HG02943 (cell line): ENCODE measurements at regions not wholly inside any gene's neighbourhood (a gene's known extent, or its start where the extent isn't known, plus 50 kb on each side); places are given as distances from the start of the nearest gene placed in this dataset.

Experiments used
- ATAC-seq: cut with Tn5 transposase; IDR thresholded peaks from one replicate; pipeline ENCODE4 v1.9.1; 2021; ENCODE audit warnings: mild to moderate bottlenecking, low read depth, moderate library complexity; ENCODE audit not compliant: unreplicated experiment

DNA sequence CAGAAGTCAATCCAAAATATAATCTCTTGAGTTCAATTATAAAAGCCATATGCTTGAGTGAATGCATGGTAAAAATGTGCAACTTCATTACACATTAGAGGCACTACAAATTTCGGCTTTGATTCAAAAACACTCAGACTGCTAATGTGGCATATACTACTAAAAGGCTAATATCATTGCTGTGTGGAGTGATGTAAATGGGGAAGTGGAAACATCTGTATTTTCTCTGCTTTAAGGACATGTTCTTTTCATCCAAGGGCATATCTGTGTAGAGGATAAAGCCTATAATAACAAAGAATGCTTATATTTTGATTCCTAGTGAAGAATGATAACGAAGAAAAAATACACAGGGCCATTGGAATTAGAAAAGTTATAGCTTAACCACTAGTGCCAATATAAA is 643.9 kb upstream of the ZNF608 start:
- no peak for ATAC-seq

DNA sequence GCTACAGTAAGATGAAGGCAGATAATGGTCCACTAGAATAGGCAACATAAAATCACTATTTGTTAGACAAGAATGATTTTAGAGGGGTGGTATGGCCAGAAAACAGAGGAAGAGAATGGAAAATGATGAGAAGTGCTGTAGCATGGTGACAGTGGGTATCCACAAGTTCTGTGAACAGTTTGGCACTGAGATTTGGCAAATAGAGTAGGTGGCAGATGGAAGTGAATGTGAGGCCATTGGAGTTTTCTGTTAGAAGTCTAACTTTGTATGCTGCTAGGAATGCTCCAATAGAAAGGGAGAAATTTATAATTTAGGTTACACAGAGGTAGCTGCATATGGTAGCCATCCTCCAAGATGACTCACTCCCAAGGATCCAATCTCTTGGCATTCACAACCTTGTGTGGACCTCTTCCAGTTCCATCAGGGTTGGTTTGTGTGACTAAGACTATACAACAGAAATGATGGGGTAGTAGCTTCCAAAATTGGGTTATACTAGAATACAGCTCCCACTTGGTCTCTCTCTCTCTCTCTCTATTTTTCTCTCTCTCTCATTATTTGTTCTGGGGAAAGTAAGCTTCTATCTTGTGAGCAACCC is 646.9 kb upstream of the ZNF608 start:
- no peak for ATAC-seq

DNA sequence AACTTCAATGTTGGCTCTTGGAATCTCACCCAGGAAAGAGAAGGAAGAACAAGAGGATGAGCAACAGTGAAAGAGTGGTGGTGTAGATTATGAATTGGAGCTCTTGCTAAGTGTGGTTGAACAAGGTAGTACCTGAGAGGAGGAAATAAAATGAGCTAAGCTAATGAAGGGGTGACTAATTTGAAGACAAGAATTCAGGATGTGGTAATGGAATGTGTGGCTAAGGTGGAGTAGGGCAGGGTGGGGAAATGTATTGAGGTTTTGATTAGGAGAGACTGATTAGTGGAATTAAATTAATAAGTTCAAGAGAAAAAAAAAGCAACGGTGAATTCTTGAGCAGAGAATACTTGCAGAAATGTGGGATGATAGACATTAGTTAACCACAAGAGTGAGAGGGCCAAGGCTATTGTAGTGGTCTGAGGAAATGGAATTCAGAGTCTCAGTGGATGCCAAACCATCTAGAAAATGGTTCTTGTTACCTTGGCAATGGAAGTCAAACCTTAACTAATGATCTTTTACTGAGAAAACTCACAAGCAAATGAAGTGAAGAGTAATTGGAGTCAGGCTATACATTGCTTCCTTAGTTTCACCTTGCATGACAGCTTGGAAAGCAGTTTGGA is 648.3 kb upstream of the ZNF608 start:
- ATAC-seq, result no peak

DNA sequence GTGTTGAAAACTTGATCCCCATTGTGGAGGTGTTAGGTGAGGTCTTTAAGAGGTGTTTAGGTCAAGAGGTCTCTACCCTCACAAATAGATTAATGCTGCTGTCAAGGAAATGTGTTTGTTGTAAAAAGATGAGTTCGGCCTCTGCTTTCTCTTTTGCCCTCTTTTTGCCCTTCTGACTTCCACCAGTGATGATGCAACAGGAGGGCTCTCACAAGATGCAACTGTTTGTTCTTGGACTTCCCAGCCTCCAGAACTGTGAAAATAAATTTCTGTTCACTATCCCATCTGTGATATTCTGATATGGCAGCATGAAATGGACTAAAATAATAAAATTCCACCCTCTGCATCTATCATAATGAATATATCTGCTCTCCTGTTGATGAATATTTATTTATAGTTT is 650.0 kb upstream of the ZNF608 start:
- ATAC-seq, result no peak

DNA sequence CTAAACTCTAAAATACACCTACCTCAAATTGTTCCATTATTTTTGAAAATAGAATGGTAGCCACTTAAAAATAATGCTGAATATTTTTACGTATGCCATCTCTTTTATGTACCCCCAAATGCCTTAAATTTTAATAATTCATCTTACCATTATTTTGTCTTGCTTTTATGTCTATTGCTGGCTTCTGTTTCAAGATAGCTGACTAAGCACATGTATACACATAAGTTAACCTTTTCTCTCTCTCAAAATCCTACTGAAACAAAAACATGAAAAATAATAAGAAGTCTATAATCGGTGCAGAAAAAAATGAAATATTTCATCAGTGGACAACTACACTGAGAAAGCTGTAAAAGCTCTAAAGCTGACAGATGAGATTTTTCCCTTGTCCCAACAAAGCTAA is 652.0 kb upstream of the ZNF608 start:
- ATAC-seq, result no peak

DNA sequence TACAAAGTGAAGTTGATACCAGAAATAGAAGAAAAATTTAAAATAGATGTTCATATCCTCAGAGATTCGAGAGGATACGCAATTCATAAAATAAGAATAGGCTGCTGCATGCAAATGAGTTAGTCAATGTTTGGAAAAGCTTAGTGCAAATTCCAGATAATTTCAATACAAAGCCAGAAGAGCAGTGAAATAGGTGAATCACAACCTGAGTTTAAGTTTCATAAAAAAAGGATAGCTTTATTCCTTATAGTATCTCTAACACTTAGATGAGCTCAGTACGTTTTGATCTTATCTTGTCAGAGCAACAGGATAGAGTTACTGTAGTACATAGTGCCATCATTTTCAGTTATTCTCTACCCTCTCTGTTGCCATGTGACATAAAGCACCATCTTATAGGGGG is 653.4 kb upstream of the ZNF608 start:
- ATAC-seq, result no peak

DNA sequence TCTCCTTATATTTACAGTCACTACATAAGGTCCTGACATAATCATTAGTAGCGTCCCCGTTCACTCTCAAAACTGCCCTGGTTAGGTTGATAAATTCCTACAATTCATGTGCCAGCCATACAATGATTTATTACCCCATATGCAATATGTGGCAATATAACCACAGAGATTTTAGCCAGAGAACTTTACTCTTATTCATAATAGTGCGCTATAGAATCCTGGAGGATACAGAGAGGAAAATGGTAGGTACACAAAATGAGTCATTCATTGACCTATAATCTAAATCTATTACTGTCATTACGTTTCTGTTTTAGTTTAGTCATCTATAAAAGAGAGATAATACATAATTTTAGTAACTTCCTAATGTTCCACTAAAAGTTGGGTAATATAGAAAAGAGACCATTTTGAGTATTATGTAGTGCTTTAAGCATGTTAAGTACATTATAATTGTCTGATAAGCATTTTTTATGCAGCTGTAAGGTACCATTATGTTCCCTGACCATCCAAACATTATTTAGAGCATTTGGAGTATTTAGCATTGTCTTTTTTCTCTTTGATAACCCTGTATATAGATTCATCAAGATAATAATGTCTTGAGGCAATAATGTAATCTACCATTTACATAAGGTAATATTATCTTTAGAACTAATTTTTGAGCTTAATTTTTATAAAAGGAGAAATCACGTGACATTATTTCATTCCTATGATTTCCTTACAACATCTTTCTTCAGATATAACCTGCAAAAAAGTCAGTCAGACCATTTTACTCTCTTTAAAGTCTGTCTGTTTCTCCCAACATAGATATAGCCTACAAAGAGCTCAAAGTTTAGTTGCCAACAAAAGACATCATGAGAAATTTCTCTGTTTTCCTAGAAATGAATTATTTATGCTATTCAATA is 655.5 kb upstream of the ZNF608 start:
- ATAC-seq, result no peak

DNA sequence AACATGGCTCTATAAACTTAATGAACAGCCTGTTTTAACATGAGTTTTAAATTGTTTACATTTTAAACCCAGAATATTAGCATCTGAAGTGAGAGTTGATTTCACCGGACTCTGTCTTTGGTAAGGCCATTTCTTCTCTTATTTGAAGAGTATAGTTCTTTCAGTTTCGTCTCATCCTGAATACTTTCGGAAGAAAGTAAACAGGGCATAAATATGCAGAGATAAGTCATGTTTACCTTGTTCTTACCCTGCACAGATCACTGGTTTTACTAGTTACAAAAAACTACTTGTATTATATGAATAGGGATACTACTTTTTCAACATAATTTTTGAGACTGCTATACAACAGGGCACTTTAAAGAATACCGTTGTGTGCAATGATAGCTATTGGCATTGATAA is 656.3 kb upstream of the ZNF608 start:
- no peak for ATAC-seq

DNA sequence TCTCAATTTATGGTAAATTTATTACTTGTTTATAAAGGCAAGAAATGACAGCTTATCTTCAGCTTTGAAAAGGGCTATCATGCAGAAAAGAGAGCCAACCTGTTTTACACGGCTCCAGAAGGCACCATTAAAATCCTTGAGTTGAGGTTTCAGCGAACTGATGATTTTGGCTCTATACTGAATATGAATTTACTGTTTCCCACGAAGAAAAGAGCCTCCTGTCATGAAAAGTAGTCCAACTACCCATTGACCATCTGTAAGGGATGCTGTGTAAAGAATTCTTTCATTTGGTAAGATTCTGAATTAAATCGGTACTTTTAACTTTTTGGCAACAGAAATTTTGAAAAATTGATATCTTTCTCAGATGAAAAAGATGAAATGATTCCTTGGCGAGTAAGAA is 657.6 kb upstream of the ZNF608 start:
- ATAC-seq, result no peak

DNA sequence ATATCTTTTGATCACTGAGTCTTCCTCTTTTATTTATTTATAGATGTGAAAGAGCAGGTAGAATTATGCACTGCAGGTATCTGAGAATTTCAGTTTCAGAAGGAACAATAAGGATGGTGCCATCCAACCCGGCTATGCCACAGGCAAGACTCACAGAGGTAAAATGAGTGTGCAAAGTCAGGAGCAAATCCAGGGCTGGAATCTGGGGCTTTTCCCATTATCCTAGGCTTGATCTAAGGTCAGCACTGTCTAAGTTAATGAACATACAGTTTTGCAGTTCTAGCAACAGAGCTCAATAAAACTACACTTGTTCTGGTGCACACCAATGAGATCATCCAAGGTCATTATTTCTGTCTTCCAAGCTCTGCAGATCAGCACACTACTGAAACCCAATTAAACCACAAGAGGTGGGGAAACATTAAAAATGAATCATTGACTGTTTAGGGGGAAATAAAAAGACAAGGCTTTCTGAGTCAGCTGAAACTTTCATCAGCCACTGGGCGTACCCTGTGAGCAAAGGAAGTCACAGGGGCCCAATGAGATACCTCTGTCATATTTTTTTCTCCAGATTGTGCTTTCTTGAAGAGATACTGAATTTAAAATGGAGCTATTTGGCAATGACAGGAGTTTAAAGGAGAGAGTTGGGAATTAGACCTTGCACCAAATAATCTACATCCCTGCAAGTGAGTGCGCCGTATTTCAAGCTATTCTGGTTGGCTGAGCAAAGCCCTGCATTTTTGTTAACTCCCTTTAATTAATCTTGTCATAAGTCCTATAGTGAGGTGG is 662.2 kb upstream of the ZNF608 start:
- no peak for ATAC-seq

DNA sequence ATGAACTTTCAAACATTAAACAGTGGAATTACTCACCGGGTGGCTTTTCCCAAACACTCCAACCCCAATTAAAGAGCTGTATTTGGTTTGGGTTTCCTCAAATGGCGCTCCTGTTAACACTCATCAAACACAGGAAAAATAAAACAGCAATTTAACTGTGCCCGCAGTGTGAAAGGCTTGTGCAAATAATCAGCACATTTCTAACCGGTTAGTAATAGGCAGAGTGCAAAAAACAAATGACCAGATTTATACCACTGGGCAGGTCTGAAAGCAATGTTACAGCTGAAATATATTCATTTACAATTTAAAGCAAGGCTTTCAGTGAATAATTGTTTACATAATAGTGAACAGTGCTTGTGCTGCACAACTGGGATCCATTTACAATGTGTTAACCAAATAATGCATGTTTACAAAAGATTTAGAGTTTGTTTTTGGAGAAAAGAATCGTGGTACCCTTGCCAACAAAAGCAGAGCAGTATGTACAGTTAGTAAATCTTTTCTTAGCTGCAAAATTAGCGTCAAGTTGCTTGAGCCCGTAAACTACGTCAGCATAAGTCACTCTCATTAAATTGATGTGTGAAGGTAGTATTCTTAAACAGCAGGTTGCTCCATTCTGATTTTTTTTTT is 662.9 kb upstream of the ZNF608 start:
- ATAC-seq, result no peak

DNA sequence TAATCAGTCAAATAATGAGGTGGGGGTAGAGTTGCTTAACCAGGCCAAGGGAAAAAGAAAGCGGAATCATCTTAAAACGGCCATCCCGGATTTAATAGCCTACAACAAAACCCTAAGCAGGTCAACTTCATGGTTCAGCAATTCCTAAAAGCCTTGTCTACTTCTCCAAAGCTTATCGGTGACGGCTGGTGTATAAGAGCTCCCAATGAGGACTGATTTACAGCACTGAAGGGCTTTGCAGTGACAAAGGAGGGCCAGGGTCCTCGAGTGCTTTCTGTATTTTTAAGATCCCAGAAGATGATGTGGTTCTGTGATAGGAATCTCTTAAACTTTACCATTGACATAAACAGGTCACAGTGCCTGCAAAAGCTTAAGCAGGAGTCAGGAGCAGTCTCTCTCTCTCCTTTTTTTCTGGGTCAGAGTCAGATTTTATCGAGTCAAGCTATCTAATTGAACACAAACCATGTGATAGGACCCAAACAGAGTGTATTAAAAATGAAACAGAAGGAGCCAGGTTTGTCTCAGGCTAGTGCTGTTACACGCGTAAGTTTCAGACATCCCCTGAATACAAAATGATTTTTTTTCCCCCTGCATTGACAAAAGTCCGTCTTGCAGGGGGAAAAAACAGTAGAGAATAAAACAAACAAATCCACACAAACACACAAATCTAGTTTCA is 663.6 kb upstream of the ZNF608 start:
- ATAC-seq, result no peak

DNA sequence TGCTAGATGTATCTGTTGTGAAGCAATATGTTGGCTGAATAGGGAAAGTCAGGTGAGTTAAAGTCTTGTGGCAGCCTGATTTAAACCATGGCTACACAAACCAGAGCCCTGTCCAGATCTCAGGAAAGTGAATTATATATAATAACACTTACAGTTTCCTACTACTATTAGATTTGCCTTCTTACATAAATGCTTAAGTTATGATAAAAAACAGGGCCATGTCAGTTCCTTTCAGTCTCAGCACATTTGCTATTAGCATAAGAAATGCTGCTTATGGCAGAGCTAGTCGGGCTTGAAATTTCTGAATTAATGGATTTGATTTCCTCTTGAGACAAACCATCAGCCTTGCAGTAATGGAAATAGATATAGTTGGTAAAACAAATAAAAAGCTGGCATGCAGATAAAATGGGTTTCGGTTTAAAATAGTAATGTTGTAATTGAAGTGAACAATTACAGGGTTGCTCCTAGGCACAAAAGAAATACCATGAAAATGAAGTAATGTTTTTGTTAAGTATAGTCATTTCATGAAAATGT is 664.2 kb upstream of the ZNF608 start:
- ATAC-seq, result no peak

DNA sequence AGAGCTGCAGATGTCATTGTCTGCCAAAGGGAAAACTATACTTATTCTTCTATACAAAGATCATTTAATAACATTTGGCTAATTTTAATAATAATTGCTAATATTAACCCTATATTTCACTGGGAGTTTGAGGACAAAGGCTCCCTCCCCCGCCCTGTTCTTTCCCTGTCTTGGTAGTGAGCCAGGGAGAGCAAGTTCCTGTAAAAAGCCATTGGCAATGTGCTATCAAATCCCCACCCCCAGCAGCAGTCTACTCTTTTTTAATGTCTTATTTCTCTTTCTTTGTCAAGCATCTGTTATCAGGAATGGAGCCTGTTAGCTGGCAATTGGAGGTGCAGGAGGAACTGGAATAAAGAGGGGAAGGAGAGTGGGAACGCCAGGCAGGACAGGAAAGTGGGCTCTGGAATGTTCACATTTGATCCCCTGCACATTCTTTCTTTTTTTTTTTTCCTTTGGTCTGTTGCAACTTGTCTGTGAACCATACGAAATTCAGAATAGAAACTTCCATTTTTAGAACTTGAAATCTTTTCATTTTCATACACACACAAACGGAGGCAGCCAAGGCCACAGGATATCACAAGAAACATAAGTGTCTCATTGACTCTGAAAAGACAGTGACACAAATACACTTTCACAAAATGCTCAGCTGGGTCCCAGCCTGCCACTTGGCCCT is 664.8 kb upstream of the ZNF608 start:
- ATAC-seq, result peak; percentile 50

DNA sequence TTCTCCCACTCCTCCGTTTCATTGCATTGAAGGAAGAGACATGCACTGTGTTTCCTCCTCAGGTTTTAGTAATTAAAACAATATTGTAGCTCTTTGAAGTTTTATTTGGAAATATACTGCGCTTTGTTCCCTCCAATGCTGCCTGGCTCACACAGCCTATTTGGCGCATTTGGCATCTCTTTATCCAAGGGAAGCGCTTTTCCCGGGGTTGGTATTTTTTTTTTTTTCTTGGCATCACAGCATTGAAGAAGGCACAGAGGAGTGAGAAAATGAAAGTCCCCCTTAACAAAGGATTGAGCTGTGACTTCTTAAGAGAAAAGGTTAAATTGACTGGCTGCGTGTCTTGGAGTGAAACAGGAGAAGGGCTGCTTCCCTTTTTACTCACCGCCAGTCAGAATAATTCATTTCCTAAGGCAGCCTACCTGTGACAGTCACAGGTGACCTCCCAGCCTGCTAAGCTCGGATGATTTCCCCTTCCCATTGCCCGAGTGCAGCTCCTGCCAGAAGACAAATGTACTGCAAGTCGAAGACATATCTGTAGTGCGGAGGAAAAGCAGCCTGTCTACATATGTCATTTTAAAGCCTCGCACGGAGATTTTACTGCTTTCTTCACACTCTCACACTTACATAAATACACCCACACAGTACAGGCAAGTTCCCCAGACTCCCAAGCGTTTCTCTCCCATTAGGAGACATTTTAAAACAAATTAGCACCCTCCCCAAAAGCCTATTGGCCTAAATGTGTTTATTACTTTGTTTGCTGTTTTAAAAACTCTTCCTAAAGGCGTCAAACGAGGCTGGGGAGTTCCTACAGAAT is 665.5 kb upstream of the ZNF608 start:
- ATAC-seq, result peak; percentile 38

DNA sequence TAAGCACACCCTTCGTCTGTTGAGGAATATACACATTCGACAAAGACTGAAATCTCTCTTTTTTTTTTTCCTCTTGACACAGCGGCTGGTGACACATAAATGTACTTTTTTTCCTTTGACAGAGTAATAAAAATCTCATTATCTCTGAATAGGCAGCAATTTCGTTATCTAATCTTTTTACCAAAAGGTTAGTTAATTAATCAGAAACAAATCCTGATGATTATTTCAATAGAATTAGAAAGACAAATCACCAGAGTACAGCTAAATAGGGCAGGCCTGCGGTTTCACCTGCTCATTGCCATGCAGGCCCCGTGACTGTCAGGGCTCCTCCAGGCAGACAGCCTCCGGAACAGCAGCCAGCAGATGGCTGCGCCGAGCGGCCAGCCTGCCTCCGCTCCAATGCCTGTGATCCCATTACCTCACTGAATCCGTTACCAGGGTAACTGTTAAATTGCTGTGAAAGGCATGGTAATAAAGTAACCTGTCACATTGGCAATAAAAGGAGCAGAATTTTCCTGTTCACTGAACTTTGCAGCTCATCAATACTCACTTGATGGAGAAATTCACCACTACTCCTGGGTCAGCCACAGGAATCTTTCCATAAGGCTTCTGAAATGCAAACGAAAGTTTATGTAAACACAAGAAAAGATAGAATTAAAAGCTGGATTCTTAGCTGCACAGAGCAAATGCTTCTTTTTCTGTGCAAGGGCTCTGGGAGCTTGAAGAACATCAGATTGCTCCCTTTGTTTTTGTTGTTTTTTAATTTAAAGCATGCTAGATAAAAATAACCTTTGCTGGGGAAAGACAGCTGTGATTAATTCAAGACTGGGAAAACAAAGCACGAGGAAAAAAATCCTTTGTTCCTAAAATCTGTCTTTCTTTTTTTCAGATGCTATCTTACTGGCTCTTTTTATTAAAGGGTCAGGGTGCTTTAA is 666.4 kb upstream of the ZNF608 start:
- peak; percentile 42 for ATAC-seq
